ENCODE measurements at regions not wholly inside any gene's neighbourhood (a gene's known extent, or its start where the extent isn't known, plus 50 kb on each side); places are given as distances from the start of the nearest gene placed in this dataset.

GRCh38 chr4:106423791-106424190 is 55.2 kb upstream of the GIMD1 start:
- DNase-seq, result no peak

GRCh38 chr4:106422766-106423165 is 54.2 kb upstream of the GIMD1 start:
- DNase-seq, result no peak

- DNase-seq, result no peak
Measured at GRCh38 chr4:106421441-106422296, 53.1 kb upstream of the GIMD1 start.

GRCh38 chr4:106418444-106418843 is 49.9 kb upstream of the GIMD1 start:
- DNase-seq, result no peak

Measured in T-helper 1 cell (primary cell).